ENCODE measurements at regions not wholly inside any gene's neighbourhood (a gene's known extent, or its start where the extent isn't known, plus 50 kb on each side); places are given as distances from the start of the nearest gene placed in this dataset.

DNA sequence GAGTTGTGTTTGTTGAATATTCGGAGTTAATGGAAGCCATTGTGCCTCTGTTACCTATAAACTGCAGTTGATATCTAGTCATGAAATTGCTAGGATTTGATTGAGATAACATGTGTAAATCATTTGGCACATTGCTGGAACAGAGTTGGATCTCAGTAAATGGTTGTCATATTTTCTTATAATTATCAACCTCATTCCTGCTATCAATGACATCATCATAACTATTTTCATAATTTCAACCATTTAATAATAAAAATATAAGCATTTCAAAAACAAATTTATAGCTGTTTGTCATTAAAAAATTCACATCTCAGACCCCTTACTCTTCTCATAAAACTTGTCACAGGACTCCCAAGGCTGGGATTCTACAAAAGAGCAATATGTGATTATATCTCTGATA lies 133.4 kb downstream of the PTGER3 start:
- Histone ChIP-seq H3K9me3 (no peaks in the 10 kb centered on the region), H3K4me1 (no peaks in the 10 kb centered on the region), H3K27me3 (no peaks in the 10 kb centered on the region), H3K4me3 (no peak overlapping the region), H3K36me3 (ENCODE audit: low read depth, missing control alignments) (no peaks in the 10 kb centered on the region), H3K27ac (no peak overlapping the region)
- TF ChIP-seq POLR2A (IDR thresholded peaks at IDR 0.05): no peak
- TF ChIP-seq, protein P1, sequence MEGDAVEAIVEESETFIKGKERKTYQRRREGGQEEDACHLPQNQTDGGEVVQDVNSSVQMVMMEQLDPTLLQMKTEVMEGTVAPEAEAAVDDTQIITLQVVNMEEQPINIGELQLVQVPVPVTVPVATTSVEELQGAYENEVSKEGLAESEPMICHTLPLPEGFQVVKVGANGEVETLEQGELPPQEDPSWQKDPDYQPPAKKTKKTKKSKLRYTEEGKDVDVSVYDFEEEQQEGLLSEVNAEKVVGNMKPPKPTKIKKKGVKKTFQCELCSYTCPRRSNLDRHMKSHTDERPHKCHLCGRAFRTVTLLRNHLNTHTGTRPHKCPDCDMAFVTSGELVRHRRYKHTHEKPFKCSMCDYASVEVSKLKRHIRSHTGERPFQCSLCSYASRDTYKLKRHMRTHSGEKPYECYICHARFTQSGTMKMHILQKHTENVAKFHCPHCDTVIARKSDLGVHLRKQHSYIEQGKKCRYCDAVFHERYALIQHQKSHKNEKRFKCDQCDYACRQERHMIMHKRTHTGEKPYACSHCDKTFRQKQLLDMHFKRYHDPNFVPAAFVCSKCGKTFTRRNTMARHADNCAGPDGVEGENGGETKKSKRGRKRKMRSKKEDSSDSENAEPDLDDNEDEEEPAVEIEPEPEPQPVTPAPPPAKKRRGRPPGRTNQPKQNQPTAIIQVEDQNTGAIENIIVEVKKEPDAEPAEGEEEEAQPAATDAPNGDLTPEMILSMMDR (IDR thresholded peaks at IDR 0.05): no peak
- WGBS, 2 donors: 91 to 96% methylated on average over 1 of the region's 1 CpG
- no peak for DNase-seq
- intact Hi-C loops (cut with DNase I; ENCODE audit: low total_unique reads): no loop called here

DNA sequence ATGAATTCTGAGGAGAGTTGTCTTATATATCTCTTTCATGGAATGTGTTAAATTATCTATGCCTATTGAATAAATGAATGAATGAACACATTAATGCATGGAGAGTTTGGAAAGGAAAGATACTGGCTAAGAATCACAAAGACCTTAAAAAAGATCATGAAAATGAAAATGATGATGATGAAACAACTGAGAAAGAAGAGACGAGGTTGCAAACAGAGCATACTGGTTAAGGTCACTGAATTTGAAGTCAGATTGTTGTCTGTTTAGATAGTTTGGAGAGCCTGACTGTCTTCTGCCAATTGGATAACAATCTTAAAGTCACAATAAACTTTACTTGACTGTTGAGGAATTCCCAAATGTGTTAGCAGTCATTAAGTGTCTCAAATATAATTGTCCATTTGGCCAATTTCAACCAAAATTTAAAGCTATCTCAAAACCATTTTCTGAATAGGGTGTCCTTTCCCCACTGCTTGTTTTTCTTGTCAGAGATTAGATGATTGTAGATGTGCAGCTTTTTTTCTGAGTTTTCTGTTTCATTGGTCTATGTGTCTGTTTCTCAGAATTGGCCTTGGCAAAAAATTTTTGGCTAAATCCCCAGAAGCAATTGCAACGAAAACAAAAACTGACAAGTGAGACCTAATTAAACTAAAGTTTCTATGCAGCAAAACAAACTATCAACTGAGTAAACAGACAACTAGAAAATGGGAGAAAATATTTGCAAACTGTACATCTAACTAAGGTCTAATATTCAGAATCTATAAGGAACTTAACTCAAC lies 132.2 kb downstream of the PTGER3 start:
- WGBS, 2 donors: 32 to 39% methylated on average over 2 of the region's 2 CpGs
- no peak overlapping the region for H3K27ac ChIP-seq
- H3K4me1 ChIP-seq: no peaks in the 10 kb centered on the region
- no peak for TF ChIP-seq POLR2A (IDR thresholded peaks at IDR 0.05)
- TF ChIP-seq, protein P1 (IDR thresholded peaks at IDR 0.05): no peak
- H3K4me3 ChIP-seq: no peak overlapping the region
- no peaks in the 10 kb centered on the region for H3K36me3 ChIP-seq (ENCODE audit: low read depth, missing control alignments)
- no peaks in the 10 kb centered on the region for H3K9me3 ChIP-seq
- intact Hi-C loops (cut with DNase I; ENCODE audit: low total_unique reads): no loop called here
- DNase-seq: no peak
- no peaks in the 10 kb centered on the region for H3K27me3 ChIP-seq

DNA sequence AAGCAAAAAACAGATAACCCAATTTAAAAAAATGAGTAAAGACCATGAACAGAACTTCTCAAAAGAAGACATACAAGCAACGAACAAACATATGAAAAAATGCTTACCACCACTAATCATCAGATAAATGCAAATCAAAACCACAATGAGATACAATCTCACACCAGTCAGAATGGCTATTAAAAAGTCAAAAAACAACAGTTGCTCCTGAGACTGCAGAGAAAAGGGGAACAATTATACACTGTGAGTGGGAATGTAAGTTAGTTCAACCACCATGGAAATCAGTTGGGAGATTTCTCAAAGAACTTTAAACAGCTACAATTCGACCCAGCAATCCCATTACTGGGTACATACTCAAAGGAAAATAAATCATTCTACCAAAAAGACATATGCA lies 131.6 kb downstream of the PTGER3 start:
- Histone ChIP-seq H3K27ac (no peak overlapping the region), H3K4me1 (no peaks in the 10 kb centered on the region), H3K36me3 (ENCODE audit: low read depth, missing control alignments) (no peaks in the 10 kb centered on the region), H3K4me3 (no peak overlapping the region), H3K9me3 (no peaks in the 10 kb centered on the region), H3K27me3 (no peaks in the 10 kb centered on the region)
- no peak for TF ChIP-seq POLR2A (IDR thresholded peaks at IDR 0.05)
- TF ChIP-seq, protein P1 (IDR thresholded peaks at IDR 0.05): no peak
- intact Hi-C loops (cut with DNase I; ENCODE audit: low total_unique reads): no loop called here
- DNase-seq: no peak
- WGBS, 2 donors: 40 to 47% methylated on average over 2 of the region's 2 CpGs

DNA sequence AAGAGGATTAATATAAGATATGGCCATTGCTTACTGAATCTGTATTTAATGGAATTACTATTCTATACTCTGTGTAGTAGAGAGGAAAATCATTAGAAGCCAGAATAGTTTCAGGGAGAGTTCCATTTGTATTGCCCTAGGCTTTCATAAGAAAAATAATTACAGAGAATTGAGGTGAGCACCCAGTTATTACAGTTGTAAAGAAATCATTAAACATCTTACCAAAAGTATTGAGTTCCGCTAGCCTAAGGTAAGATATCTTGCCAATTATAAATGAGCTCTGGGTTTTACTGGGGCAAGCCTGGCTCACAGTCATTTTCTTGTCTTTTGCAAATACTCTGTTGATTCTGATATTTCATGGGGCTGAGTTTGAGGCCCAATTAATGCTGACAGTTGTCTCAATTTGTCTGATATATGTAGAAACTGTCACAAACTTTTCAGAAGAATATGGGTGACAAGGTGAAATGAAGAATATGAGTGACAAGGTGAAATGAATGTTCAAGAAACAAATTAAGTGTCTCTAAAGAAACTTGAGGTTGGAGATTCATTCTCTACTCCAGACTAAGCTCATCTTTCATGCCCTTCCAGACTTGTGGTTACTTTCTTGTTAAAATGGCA lies 127.8 kb downstream of the PTGER3 start:
- Histone ChIP-seq H3K27me3 (no peaks in the 10 kb centered on the region), H3K36me3 (ENCODE audit: low read depth, missing control alignments) (no peaks in the 10 kb centered on the region), H3K27ac (no peak overlapping the region), H3K4me1 (no peaks in the 10 kb centered on the region), H3K4me3 (no peak overlapping the region), H3K9me3 (no peaks in the 10 kb centered on the region)
- TF ChIP-seq POLR2A (IDR thresholded peaks at IDR 0.05): no peak
- TF ChIP-seq, protein P1 (IDR thresholded peaks at IDR 0.05): no peak
- DNase-seq: no peak
- intact Hi-C loops (cut with DNase I; ENCODE audit: low total_unique reads): no loop called here
- 91 to 96% methylated on average over 1 of the region's 1 CpG for WGBS, 2 donors
